WTC11 (cell line): ENCODE measurements at regions not wholly inside any gene's neighbourhood (a gene's known extent, or its start where the extent isn't known, plus 50 kb on each side); places are given as distances from the start of the nearest gene placed in this dataset.

ENCODE experiments used
- ATAC-seq: fragments of 200-7000 bp; cut with Tn5 transposase; 2 replicates; pipeline ENCODE4 v1.10.0; 2021; ENCODE audit warnings: mild to moderate bottlenecking, moderate library complexity
- CTCF ChIA-PET: fragments of 300-600 bp; sonication (Branson Sonifier 250); formaldehyde crosslinking; loops from one replicate; lab custom pipeline; 2021; ENCODE audit warnings: antibody characterized with exemption; lab: Charles Lee
- POLR2A ChIA-PET: fragments of 350-600 bp; sonication (Branson Sonifier 250); formaldehyde crosslinking; loops from one replicate; lab custom pipeline; 2021; ENCODE audit warnings: antibody characterized with exemption; lab: Charles Lee
- DNase-seq: peaks from one replicate; pipeline ENCODE4 v3.0.0; 2021; ENCODE audit warnings: low spot score
- H3K27ac Mint-ChIP-seq: 2 replicates; pipeline ENCODE4 v1.8.0; 2021; ENCODE audit warnings: mixed read lengths
- H3K27me3 Mint-ChIP-seq: 2 replicates; pipeline ENCODE4 v1.8.0; 2021; ENCODE audit warnings: low read depth, mild to moderate bottlenecking, moderate library complexity, mixed read lengths
- H3K36me3 Mint-ChIP-seq: 2 replicates; pipeline ENCODE4 v1.8.0; 2021; ENCODE audit warnings: mixed read lengths
- H3K4me1 Mint-ChIP-seq: 2 replicates; pipeline ENCODE4 v1.8.0; 2022; ENCODE audit warnings: mixed read lengths
- H3K4me3 Mint-ChIP-seq: 2 replicates; pipeline ENCODE4 v1.8.0; 2021; ENCODE audit warnings: mild to moderate bottlenecking, moderate library complexity, mixed read lengths
- H3K9me3 Mint-ChIP-seq: 2 replicates; pipeline ENCODE4 v1.8.0; 2021; ENCODE audit warnings: mixed read lengths
- CREM ChIP-seq: sonication (generic); formaldehyde crosslinking; IDR thresholded peaks from 2 replicates; pipeline ENCODE4 v1.8.1; 2022; ENCODE audit warnings: mild to moderate bottlenecking, missing genetic modification reagents, moderate library complexity
- CTCF ChIP-seq: fragments of 200-600 bp; IDR thresholded peaks from 2 replicates; pipeline ENCODE4 v1.8.0; 2022; ENCODE audit warnings: antibody characterized with exemption
- ELF4 ChIP-seq: sonication (generic); formaldehyde crosslinking; IDR thresholded peaks from 2 replicates; pipeline ENCODE4 v1.8.1; 2022; ENCODE audit warnings: low read depth, mild to moderate bottlenecking, moderate library complexity, missing genetic modification reagents
- ERG ChIP-seq: fragments of 250-450 bp; sonication (Bioruptor Pico); IDR thresholded peaks from 2 replicates; pipeline ENCODE4 v1.8.0; 2021; ENCODE audit warnings: mild to moderate bottlenecking
- IRF2 ChIP-seq: sonication (generic); formaldehyde crosslinking; IDR thresholded peaks from 2 replicates; pipeline ENCODE4 v1.8.0; 2022; ENCODE audit warnings: low read depth, missing genetic modification reagents, borderline replicate concordance
- KAT7 ChIP-seq: sonication (generic); formaldehyde crosslinking; IDR thresholded peaks from 2 replicates; pipeline ENCODE4 v1.8.1; 2023; ENCODE audit warnings: missing genetic modification reagents, mild to moderate bottlenecking, borderline replicate concordance
- NR3C1 ChIP-seq: sonication (generic); formaldehyde crosslinking; conservative IDR thresholded peaks from 2 replicates; pipeline ENCODE4 v1.8.1; 2023; ENCODE audit warnings: low read depth, mild to moderate bottlenecking, missing genetic modification reagents
- TCF7 ChIP-seq: sonication (generic); formaldehyde crosslinking; IDR thresholded peaks from 2 replicates; pipeline ENCODE4 v1.8.0; 2022; ENCODE audit warnings: mild to moderate bottlenecking, low read depth, missing genetic modification reagents, moderate library complexity
- TEAD1 ChIP-seq: sonication (generic); formaldehyde crosslinking; IDR thresholded peaks from 2 replicates; pipeline ENCODE4 v1.8.0; 2022; ENCODE audit warnings: mild to moderate bottlenecking, missing genetic modification reagents
- ZNF317 ChIP-seq: sonication (generic); formaldehyde crosslinking; IDR thresholded peaks from 2 replicates; pipeline ENCODE4 v1.8.1; 2023; ENCODE audit warnings: low read depth, mild to moderate bottlenecking, moderate library complexity, missing genetic modification reagents, borderline replicate concordance
- ZNF532 ChIP-seq: fragments of 250-450 bp; sonication (Bioruptor Pico); IDR thresholded peaks from 2 replicates; pipeline ENCODE4 v1.9.0; 2021; ENCODE audit warnings: mild to moderate bottlenecking, borderline replicate concordance

GRCh38 chr2:239583171-239583878, 182.5 kb upstream of the HDAC4 start:
- no peaks in the 10 kb centered on the region for H3K27me3 Mint-ChIP-seq
- DNase-seq = no peak
- ChIA-PET CTCF (no interaction called here), POLR2A (no interaction called here)
- no peaks in the 10 kb centered on the region for H3K36me3 Mint-ChIP-seq
- ATAC-seq = no peak
- H3K4me1 Mint-ChIP-seq = peaks cover 15% of the 10 kb centered on the region
- H3K9me3 Mint-ChIP-seq = no peaks in the 10 kb centered on the region
- TF ChIP-seq ELF4 (CRISPR knock-in tag) (no peak), ERG (CRISPR knock-in tag) (no peak), IRF2 (CRISPR knock-in tag) (no peak), CREM (CRISPR knock-in tag) (no peak), NR3C1 (CRISPR knock-in tag) (no peak)
- no peak overlapping the region for H3K27ac Mint-ChIP-seq
- H3K4me3 Mint-ChIP-seq = no peak overlapping the region

- Mint-ChIP-seq H3K36me3 (no peaks in the 10 kb centered on the region), H3K9me3 (no peaks in the 10 kb centered on the region), H3K27ac (no peak overlapping the region), H3K27me3 (no peaks in the 10 kb centered on the region), H3K4me3 (no peak overlapping the region), H3K4me1 (peaks cover 15% of the 10 kb centered on the region)
- POLR2A ChIA-PET = no interaction called here
- CTCF ChIA-PET = no interaction called here
- ATAC-seq (no peak), DNase-seq (no peak)
- TF ChIP-seq TEAD1 (CRISPR knock-in tag) (no peak), KAT7 (CRISPR knock-in tag) (no peak), CTCF (no peak), TCF7 (CRISPR knock-in tag) (no peak)
- TF ChIP-seq, all 79 proteins: peak for 0
Observed at GRCh38 chr2:239582476-239582875, 181.7 kb upstream of the HDAC4 start.

- POLR2A ChIA-PET = no interaction called here
- no peaks in the 10 kb centered on the region for H3K27me3 Mint-ChIP-seq
- no peak overlapping the region for H3K4me3 Mint-ChIP-seq
- H3K27ac Mint-ChIP-seq = no peak overlapping the region
- CTCF ChIA-PET = interaction anchor here (0.9 kb wide), 1 partner anchor 243 kb away, joined by 3 read pairs; no protein-coding TSS in a partner anchor
- TF ChIP-seq ZNF317 = peak; percentile 12; the same call in 1 of the 2 replicates
- no peak for TF ChIP-seq ZNF532 (CRISPR knock-in tag)
- TF ChIP-seq, all 79 proteins: peak for 1
- Mint-ChIP-seq H3K9me3 (peaks cover 8% of the 10 kb centered on the region; the same call in 1 of the 2 replicates), H3K4me1 (peaks cover 15% of the 10 kb centered on the region), H3K36me3 (no peaks in the 10 kb centered on the region)
- DNase-seq (no peak), ATAC-seq (no peak)
Observed at GRCh38 chr2:239581352-239581901, 180.6 kb upstream of the HDAC4 start.
